Transverse colon (tissue), 4 donors: ENCODE measurements at regions not wholly inside any gene's neighbourhood (a gene's known extent, or its start where the extent isn't known, plus 50 kb on each side); places are given as distances from the start of the nearest gene placed in this dataset.

Source experiments
- CTCF ChIP-seq, 5 experiments: fragments of 200-600 bp in 3 of 5; fragments of 450-650 bp in 2 of 5; sonication (generic) in 3 of 5; IDR thresholded peaks; 1 replicate in 2 of 5; 2 replicates in 3 of 5; pipeline ENCODE4 v1.5.1; 2016 to 2017; ENCODE audit warnings: antibody characterized with exemption in 5 of 5, inconsistent platforms in 3 of 5, mild to moderate bottlenecking in 2 of 5, moderate library complexity in 1 of 5
- EP300 ChIP-seq: sonication (generic); formaldehyde crosslinking; IDR thresholded peaks from one replicate; pipeline ENCODE4 v1.6.1; 2017; ENCODE audit warnings: antibody characterized with exemption, low read depth
- POLR2A ChIP-seq: fragments of 450-650 bp; IDR thresholded peaks from one replicate; pipeline ENCODE4 v1.6.1; 2016; ENCODE audit warnings: antibody characterized with exemption, mild to moderate bottlenecking, moderate library complexity
- POLR2AphosphoS5 ChIP-seq, 3 donors: sonication (generic); formaldehyde crosslinking; IDR thresholded peaks; one replicate each; pipeline ENCODE4 v1.6.1; 2016; ENCODE audit warnings: antibody characterized with exemption in 3 of 3

GRCh38 chr22:48075604-48076003, 1313.2 kb downstream of the TBC1D22A start:
- TF ChIP-seq CTCF (IDR thresholded peaks at IDR 0.05) (no peak), POLR2AphosphoS5 (IDR thresholded peaks at IDR 0.05) (no peak), POLR2A (no peak), EP300 (no peak)
